Glutamatergic neuron (in vitro differentiated cells): ENCODE measurements at regions not wholly inside any gene's neighbourhood (a gene's known extent, or its start where the extent isn't known, plus 50 kb on each side); places are given as distances from the start of the nearest gene placed in this dataset.

Experiments
- DNase-seq: peaks from one replicate; pipeline ENCODE4 v3.0.0; 2022
- H3K27ac Mint-ChIP-seq: one replicate; pipeline ENCODE4 v1.8.0; 2020; ENCODE audit warnings: mild to moderate bottlenecking, mixed read lengths, inconsistent platforms; ENCODE audit not compliant: unreplicated experiment
- H3K27me3 Mint-ChIP-seq: one replicate; pipeline ENCODE4 v1.8.0; 2020; ENCODE audit warnings: mild to moderate bottlenecking, moderate library complexity, mixed read lengths, inconsistent platforms; ENCODE audit not compliant: unreplicated experiment
- H3K36me3 Mint-ChIP-seq: one replicate; pipeline ENCODE4 v1.8.0; 2020; ENCODE audit warnings: mild to moderate bottlenecking, mixed read lengths, inconsistent platforms; ENCODE audit not compliant: unreplicated experiment
- H3K4me1 Mint-ChIP-seq: one replicate; pipeline ENCODE4 v1.8.0; 2020; ENCODE audit warnings: mild to moderate bottlenecking, low read depth, mixed read lengths, inconsistent platforms; ENCODE audit not compliant: unreplicated experiment
- H3K4me3 Mint-ChIP-seq: one replicate; pipeline ENCODE4 v1.8.0; 2020; ENCODE audit warnings: mild to moderate bottlenecking, mixed read lengths, inconsistent platforms; ENCODE audit not compliant: unreplicated experiment
- H3K9me3 Mint-ChIP-seq: one replicate; pipeline ENCODE4 v1.8.0; 2020; ENCODE audit warnings: mild to moderate bottlenecking, moderate library complexity, mixed read lengths, inconsistent platforms; ENCODE audit not compliant: unreplicated experiment
- TF ChIP-seq, protein P1 (sequence below): fragments of 200-600 bp; sonication (generic); IDR thresholded peaks from one replicate; pipeline ENCODE4 v1.5.0; 2021; ENCODE audit not compliant: partially characterized antibody, unreplicated experiment

- no peaks in the 10 kb centered on the region for H3K36me3 Mint-ChIP-seq
- H3K4me3 Mint-ChIP-seq, result peak overlapping the region; percentile 77
- peak; percentile 61 for DNase-seq
- H3K4me1 Mint-ChIP-seq, result peaks cover 13% of the 10 kb centered on the region
- H3K27me3 Mint-ChIP-seq, result peaks cover 40% of the 10 kb centered on the region
- H3K27ac Mint-ChIP-seq, result no peak overlapping the region
- TF ChIP-seq, protein P1, sequence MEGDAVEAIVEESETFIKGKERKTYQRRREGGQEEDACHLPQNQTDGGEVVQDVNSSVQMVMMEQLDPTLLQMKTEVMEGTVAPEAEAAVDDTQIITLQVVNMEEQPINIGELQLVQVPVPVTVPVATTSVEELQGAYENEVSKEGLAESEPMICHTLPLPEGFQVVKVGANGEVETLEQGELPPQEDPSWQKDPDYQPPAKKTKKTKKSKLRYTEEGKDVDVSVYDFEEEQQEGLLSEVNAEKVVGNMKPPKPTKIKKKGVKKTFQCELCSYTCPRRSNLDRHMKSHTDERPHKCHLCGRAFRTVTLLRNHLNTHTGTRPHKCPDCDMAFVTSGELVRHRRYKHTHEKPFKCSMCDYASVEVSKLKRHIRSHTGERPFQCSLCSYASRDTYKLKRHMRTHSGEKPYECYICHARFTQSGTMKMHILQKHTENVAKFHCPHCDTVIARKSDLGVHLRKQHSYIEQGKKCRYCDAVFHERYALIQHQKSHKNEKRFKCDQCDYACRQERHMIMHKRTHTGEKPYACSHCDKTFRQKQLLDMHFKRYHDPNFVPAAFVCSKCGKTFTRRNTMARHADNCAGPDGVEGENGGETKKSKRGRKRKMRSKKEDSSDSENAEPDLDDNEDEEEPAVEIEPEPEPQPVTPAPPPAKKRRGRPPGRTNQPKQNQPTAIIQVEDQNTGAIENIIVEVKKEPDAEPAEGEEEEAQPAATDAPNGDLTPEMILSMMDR, result no peak
- peaks cover 22% of the 10 kb centered on the region for H3K9me3 Mint-ChIP-seq
Observed at GRCh38 chr7:155374276-155375252, 76.9 kb downstream of the INSIG1 start.

DNA sequence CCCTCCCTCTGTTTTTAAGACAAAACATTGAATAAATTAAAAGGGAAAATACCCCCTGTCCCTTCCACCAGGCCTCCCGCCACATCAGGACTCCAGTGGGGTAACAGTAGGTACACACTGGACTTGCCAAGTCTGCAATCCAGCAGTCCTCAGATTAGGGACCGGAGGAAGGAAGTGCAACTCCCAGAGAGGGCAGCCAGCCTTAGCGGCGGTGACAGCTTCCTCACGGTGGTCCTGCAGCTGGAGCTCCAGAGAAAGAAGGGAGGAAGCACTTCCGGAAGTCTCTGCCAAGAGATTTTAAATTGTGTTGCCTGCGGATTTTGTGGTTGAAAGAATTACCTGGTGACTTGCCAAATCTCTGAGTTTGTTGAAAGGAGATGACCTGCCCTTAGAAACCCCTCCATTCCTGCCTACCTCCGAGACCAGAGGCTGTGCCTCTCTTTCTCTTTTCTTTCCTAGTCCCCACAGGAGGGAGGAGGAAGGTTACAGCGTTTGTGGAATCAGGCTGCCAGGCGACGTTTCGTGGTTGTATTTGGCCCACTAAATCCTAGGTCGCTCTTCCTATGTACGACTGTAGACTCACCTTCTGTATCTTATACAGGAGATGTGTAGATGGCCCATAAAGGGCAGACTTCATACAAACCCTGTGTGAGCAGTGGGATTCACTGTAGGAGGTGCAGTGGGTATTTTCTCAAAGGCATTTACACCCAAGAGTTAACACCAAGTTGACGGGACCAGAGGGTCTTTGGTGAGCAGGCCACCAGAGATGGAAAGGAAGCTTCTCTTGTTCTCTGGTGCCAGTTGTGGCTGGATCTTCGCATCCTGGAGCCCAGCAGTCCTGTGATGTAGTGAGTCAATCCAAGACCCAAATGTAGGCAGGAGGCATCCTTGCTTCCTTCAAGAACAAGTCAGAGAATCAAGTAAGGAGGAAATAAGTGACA is 77.9 kb downstream of the INSIG1 start:
- peaks cover 20% of the 10 kb centered on the region for H3K9me3 Mint-ChIP-seq
- H3K36me3 Mint-ChIP-seq, result no peaks in the 10 kb centered on the region
- DNase-seq, result no peak
- no peak overlapping the region for H3K27ac Mint-ChIP-seq
- no peak overlapping the region for H3K4me3 Mint-ChIP-seq
- TF ChIP-seq, protein P1, result no peak
- H3K4me1 Mint-ChIP-seq, result peaks cover 10% of the 10 kb centered on the region
- peaks cover 40% of the 10 kb centered on the region for H3K27me3 Mint-ChIP-seq

GRCh38 chr7:155377071-155377837 is 79.6 kb downstream of the INSIG1 start:
- Mint-ChIP-seq H3K27me3 (peaks cover 37% of the 10 kb centered on the region), H3K9me3 (peaks cover 23% of the 10 kb centered on the region), H3K36me3 (no peaks in the 10 kb centered on the region), H3K4me3 (no peak overlapping the region), H3K4me1 (peaks cover 10% of the 10 kb centered on the region), H3K27ac (no peak overlapping the region)
- TF ChIP-seq, protein P1, result no peak
- DNase-seq, result no peak

DNA sequence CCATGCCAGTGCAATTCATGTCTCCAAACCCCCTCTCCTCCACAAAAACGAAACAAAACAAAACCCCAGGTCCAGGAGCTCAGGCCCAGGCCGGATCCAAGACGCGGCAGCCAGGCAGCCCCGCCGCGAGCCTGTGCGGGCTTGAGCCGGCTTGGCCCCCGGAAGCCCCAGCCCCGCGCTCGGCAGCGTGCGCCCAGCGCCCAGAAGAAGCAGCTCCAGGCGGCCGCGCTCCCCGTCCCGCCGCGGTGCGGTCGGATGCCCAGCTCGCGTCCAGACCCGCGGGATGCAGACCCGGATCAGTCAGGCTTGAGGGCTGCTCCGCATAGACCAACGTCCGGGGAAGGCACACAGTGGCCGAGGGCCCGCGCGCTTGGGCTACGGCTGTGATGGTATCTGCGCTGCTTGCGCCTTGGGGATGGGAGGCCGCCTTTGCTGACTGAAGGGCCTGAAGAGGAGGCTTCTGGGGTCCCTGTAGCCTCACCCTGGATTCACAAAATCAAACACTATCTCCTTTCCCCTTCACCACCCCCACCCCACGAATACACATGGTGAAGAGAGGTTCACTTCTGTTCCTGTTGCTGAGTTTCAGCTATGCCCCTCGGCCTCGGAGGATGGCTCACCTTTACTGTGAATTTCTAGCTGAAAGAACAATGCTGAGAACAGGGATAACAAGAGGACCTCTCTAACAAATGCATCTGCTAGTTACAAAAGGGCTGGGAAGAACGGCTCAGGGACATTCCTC is 79.9 kb upstream of the EN2 start:
- DNase-seq, result peak; percentile 56
- Mint-ChIP-seq H3K27ac (no peak overlapping the region), H3K9me3 (peaks cover 20% of the 10 kb centered on the region), H3K4me1 (peaks cover 10% of the 10 kb centered on the region), H3K36me3 (no peaks in the 10 kb centered on the region), H3K4me3 (no peak overlapping the region), H3K27me3 (peaks cover 36% of the 10 kb centered on the region)
- TF ChIP-seq, protein P1, result no peak
